NCI-H1105 (cell line): ENCODE measurements at regions not wholly inside any gene's neighbourhood (a gene's known extent, or its start where the extent isn't known, plus 50 kb on each side); places are given as distances from the start of the nearest gene placed in this dataset.
A peak's percentile ranks its signal among the peaks of the same experiment; 100 is the strongest.

Experiments used
- DNase-seq: peaks from one replicate; lab custom pipeline; 2025; lab: John Stamatoyannopoulos, UW

DNA sequence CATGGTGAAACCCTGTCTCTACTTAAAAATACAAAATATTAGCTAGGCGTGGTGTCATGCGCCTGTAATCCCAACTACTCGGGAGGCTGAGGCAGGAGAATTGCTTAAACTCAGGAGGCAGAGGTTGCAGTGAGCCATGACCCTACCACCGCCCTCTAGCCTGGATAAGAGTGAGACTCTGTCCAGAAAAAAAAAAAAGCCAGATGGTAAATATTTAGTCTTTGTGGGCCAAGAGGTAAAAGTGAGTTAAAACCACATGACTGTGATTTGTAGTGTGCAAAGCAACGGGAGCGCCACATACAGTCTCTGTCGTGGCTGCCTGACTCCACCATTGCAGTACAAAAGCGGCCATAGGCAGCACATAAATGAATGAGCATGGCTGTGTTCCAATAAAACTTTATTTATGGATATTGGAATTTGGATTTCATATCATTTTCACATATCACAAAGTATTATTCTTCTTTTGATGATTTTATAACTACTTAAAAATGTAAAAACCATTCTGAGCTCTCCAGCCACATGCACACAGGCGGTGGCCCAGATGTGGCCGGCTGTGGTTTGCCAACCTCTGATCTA lies 51.8 kb upstream of the CASZ1 start:
- DNase-seq = no peak

DNA sequence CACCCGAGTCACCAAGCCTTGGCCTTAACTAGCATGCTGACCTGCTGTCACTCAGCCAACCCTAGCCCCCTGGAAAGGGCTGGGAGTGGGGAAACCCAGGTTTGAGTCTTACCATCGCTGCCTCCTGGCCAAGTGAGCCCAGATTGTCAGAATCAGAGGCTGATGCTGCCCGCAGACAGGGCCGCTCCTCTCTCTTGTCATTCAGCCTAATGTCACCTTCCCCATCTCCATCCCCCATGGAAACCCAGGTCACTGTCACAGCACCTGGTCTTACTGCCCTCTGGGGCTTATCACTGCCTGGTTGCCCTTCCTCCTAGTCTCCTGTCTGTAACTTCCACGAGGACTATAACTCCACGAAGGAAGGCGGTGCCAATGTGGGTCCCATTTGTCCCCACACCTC lies 53.6 kb upstream of the CASZ1 start:
- no peak for DNase-seq

DNA sequence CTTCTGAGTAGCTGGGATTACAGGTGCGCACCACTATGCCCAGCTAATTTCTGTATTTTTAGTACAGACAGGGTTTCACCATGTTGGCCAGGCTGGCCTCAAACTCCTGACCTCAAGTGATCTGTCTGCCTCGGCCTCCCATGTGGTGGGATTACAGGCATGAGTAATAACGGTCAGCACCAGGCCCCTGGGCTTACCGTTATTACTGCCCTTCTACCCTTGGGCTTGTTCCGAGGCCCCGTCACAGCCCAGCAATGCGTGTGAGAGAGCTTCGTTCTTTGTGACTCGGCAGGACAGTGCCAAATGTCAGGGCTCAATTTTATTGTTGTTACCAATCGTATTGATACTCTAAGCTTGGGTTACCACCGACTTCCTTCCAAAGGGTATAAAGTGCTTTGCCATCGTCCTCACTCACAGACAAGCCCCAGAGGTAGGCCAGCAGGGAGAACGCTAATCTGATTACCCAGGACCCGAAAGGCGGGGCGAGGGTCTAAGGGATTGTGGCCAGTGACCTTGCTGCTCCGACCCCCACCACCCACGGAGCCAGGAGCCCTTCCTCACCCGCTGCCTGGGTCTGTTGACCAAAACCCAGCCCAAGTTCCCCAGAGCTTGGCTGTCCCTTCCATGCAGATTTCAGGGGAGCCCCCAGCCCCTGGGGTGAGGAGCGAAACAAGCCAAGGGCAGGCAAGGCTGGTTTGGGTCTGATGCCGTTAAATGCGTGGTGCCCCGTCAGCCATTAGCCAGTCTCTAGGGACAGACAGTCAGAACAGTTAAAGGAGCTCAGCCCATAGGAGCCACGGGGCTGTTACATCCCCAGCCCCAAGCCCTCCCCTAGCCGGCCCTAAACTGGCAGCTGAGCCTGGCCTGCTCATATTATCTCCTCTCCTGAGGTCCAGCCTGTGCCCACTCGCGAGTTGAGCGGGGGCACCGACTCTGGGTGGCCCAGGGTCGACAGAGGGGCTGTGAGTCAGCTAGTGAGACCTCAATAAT lies 54.9 kb upstream of the CASZ1 start:
- DNase-seq = no peak

DNA sequence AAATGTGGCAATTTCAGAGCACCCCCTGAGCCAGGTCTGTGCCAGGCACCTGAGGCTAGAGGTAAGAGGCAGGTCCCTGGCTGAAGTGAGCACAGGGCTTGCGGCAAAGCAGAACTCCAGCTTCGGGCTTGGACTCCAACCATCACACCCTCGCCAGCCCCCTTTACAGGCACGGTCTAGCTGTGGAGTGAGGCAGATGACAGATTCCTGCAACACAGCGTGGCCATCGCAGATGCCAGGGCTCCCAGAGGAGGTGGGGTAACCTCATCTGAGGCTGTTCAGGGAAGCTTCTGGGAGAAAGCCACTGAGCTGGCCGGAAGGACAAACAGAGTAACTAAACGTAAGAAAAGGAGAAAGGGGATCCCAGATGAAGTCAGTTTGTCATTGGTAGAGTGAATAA lies 55.6 kb upstream of the CASZ1 start:
- no peak for DNase-seq

DNA sequence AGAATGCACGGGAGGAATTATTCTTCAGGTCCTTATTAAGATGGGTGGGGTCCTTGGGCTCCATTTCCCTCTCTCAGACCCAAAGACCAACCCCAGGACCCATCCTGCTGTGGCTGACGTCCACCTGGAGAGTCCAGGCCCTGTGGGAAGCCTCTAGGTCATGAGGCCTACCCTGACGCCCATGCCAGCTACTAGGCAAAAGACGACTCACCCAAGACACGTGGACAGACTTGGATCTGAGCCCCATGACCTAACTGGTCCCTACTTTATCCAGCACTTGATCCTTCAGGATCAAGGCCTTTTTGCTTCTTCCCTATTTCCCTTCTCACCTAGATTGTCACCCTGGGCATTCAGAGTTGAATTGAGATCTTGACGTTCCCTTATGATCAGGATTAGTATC lies 56.0 kb upstream of the CASZ1 start:
- no peak for DNase-seq

DNA sequence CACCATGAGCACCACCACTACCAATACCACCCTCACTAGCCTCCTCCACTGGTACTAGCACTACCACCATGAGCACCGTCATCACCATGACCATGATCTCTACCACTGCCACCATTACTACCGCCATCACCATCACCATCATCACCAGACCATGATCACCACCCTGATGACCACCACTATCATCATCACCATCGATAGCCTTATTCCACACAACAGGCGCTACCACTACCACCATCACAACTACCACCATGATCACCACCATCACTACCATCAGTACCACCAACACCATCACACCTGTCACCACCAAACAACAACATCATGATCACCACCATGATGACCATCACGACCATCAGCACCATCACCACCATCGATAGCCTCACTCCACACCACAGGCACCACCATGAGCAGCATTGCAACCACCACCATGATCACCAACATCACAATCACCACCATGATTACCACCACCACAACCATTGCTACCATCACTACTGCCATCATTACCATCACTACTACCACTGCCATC lies 56.6 kb upstream of the CASZ1 start:
- no peak for DNase-seq

DNA sequence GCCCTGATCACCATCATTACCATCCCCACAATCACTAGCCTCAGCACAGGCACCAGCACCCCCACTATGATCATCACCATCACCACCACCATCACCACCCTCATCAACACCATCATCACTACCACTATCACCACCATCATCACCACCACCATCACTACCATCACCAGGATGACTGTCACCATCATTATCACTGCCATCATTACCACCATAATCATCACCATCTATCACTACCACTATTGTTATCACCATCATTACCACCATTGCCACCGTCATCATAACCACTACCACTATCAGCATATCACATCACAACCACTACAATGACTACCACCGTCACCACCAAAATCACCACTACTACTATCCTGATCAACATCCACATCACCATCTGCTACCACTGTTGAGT lies 57.3 kb upstream of the CASZ1 start:
- no peak for DNase-seq

- no peak for DNase-seq
Measured at GRCh38 chr1:10854856-10855459, 58.5 kb upstream of the CASZ1 start.

DNA sequence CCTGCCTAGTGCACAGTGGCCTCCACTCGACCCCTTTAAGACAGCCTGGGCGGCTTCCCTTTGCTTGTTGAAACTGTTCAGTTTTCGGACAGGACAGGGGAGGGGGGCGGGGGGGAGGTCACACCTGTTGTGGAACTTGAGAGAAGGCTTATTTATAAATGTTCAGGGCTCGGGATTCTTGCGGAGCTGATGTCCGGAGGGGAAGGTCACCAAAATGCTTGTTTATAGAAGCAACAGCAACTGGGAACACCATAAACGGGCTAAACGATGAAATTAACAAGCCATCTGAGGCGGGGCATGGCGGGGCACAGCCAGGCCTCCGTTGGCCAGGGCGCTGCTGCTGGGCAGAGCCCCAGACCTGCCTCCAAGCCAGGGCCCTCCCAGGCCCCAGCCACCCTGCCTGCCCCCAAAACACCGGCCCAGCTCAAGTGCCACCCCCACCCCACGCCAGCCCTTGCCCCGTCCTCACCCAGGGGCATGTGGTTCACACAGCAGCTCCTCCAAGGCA lies 59.8 kb upstream of the CASZ1 start:
- DNase-seq = no peak

DNA sequence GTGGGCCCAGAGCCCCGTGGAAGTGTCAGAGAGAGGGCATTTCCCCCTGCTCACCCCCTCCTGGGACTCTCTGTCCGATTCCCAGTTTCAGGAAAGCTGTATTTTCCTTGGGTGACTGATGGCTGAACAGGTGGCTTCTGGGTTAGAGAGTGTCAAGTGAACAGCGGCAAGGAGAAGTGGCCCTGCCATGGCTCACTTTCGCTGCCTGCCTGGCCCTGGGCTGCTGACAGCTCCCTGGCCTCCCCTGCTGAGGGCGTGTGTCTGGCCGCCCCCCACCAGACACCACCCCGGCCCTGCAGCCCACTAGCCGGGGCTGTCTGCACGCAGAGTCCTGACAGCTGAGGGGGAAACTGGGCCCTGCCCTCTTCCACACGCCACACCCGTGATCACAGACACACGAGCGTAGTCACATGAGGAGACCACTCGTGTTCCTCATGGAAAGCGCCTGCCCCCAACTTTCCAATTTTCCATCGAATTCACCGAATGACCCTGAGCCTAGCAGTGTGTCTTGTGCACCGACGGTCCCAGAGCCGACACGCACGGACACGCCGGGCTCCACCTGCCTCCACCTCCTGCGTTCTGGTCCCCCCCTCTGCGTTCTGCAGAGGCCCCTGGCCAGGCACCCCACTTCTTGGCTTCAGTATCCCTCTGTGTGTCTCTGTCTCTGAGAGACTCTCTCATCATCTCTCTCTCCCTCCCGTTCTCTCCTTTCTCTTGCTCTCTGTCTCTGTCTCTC lies 60.6 kb upstream of the CASZ1 start:
- DNase-seq = no peak

- DNase-seq = no peak
Measured at GRCh38 chr1:10857687-10858086, 61.2 kb upstream of the CASZ1 start.

DNA sequence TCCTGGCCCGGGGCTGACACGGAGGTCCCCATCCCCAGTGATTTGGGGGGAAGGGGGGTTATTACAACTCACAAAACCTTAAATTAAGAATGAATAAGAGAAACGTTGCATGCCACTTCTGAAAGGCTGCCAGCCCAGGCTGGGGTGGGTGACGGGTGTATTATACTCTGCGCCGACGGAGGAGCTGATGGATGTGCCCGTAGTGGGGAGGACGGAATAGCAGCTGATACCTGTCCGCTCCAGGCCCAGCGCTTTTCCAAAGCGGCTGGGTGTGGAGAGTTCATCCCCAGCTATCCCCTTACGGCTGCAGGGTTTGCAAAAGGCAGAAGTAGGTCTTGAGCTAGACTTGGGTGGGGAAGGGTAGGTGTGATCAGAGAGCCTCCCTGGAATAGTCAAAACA lies 63.8 kb upstream of the CASZ1 start:
- DNase-seq = no peak

- DNase-seq = no peak
Measured at GRCh38 chr1:10860682-10861081, 64.2 kb upstream of the CASZ1 start.

DNA sequence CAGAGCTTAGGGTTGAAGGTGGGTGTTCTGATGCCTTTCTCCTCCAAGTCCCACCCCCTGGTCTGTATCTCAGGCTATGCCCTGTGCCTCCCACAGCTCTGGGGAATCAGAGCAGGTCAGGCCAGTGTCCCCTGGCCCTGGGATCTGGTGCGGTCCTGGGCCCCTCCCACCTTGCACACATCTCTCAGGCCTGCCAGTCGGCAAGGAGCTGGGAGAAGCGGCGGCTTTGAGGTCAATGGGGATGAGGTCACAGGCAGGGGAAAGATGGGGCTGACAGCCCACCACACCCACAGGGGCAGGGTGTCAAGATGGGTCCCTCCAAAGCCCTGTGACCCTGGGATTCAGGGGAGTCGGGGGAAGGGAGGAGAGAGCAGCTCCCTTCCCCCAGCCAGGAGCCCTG lies 65.4 kb upstream of the CASZ1 start:
- DNase-seq = no peak

DNA sequence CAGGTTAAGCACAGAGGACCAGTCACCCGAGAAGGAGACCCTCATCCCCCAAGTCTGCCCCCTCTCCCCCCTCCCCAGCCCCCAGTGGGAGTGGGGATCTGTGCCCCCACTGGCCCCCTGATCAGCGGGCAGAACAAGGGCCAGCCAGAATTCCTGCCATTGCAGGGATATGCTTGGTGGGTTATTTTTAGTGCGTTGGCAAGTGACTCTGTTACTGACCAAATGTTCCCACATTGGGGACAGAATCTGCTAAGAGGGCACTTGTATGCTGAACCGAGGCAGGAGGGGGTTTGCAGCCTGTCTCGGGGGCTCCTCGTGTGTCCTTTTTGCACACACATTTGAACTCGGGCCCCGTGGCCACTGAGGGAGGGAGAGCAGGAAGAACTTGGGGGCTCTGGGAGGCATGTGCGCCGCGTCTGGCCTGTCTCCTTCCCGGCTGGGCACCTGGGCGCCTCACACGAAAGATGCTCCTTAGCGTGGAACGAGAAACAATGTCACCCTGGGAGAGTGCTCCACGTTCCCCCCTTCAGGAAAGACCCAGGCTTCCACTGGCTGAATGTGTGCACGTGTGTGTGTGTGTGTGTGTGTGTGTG lies 66.4 kb upstream of the CASZ1 start:
- DNase-seq = no peak

DNA sequence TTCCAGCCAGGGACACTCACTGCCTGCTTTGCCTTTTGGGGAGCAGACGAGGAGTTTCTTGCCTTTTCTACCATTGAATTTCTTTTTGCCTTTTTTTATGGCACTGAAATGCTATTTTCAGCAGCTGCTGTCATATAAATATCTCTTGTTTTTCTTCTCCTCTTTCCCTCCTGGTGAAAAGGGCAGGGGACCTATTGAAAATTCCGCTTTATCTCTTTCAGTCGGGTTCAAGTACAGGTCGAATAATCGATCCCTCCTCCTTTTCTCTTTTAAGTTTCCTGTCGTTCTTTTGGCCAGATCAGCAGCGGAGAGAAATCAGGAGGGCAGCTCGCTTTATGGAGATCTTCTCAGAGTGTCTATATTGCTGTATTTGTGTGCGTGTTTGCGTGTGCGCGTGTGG lies 67.4 kb upstream of the CASZ1 start:
- DNase-seq = no peak

DNA sequence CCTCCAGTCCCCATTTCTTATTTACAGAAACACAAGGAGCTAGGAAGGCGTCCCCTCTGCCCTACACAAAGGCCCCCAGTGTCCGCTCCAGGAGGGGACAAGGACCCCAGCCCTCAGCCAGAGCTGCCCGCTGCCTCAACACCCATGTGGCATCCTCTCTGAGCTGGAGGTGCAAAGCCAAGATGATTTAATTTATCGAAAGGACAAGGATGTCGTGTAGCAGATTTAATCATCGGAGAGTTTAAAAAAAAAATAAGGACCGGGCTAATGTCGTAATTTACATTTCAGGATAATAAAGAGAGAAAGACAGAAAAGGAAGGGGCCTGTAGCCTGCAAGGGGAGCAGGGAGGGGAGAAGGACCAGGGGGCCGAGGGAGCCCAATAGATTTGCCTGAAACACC lies 68.3 kb upstream of the CASZ1 start:
- DNase-seq = no peak

DNA sequence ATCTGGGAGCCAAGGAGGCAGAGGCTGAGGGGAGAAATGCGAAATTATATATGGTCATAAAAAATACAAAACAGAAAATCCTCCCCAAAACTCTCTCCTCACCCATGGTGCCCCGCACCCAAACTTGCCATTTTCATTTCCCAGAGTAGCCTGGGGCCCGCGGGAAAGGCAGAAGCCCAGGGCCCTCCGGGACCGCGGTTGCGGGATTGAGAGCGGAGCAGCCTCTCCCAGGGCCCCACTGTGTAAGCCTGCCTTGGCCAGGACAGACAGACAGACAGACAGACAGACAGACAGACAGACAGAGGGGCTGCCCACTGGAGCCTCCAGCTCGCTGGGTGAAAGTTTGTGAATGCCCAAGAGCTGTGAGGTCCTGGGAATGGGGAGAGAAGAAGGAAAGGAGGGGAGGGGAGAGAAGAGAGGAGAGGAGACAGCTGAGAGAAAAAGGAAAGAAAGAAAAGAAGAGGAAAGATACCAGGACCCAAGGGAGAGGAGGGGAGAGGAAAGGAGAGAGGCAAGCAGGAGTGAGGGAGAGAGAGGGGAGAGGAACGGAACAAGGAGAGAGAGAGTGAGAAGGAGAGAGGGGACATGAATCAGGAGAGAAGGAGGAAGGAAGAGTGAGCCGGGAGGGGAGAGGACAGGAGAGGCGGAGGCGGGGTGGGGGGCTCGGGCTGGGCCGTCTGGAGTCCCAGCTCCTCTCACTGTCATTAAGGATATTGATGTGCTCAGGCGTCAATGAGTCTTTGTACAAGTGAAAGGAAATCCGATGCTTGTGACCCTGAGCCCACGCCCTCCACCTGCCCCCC lies 69.3 kb upstream of the CASZ1 start:
- no peak for DNase-seq

- DNase-seq = peak; percentile 43
Measured at GRCh38 chr1:10866321-10867093, 70.1 kb upstream of the CASZ1 start.

- DNase-seq = peak; percentile 67
Measured at GRCh38 chr1:10867138-10867721, 70.8 kb upstream of the CASZ1 start.
